ENCODE measurements at regions not wholly inside any gene's neighbourhood (a gene's known extent, or its start where the extent isn't known, plus 50 kb on each side); places are given as distances from the start of the nearest gene placed in this dataset.

- TF ChIP-seq POLR2AphosphoS5 (IDR thresholded peaks at IDR 0.05; ENCODE audit: low read depth) (no peak), CTCF (IDR thresholded peaks at IDR 0.05; ENCODE audit: insufficient read depth, low read length) (no peak), GABPA (IDR thresholded peaks at IDR 0.05; ENCODE audit: low read depth) (no peak), REST (IDR thresholded peaks at IDR 0.05; ENCODE audit: insufficient replicate concordance, low read depth) (no peak)
Observed at GRCh38 chr11:80362563-80363340, 921.9 kb upstream of the TENM4 start.

All from HL-60 (cell line).